Bronchial epithelial cell (primary cell): ENCODE measurements at regions not wholly inside any gene's neighbourhood (a gene's known extent, or its start where the extent isn't known, plus 50 kb on each side); places are given as distances from the start of the nearest gene placed in this dataset.

Source experiments
- DNase-seq: peaks from one replicate; pipeline ENCODE4 v3.0.0-alpha.2; 2010; ENCODE audit warnings: low read depth
- FAIRE-seq: peaks from 2 replicates; lab custom pipeline; 2011; peaks lifted over from hg19 to GRCh38; lab: Jason Lieb, UNC
- H3K27me3 ChIP-seq: 2 replicates; pipeline ENCODE4 v1.5.1; 2011; ENCODE audit warnings: low read length; ENCODE audit not compliant: control insufficient read depth, insufficient read depth
- H3K36me3 ChIP-seq: 2 replicates; pipeline ENCODE4 v1.5.1; 2011; ENCODE audit warnings: low read length; ENCODE audit not compliant: control insufficient read depth, insufficient read depth
- H3K4me3 ChIP-seq: 2 replicates; pipeline ENCODE4 v1.5.1; 2011; ENCODE audit warnings: mild to moderate bottlenecking, low read depth, low read length, control low read depth
- TF ChIP-seq, protein P1 (sequence below): IDR thresholded peaks from 2 replicates; pipeline ENCODE4 v1.5.1; 2011; ENCODE audit warnings: mild to moderate bottlenecking, moderate library complexity, low read length, control low read depth, inconsistent platforms; ENCODE audit not compliant: insufficient read depth, severe bottlenecking

DNA sequence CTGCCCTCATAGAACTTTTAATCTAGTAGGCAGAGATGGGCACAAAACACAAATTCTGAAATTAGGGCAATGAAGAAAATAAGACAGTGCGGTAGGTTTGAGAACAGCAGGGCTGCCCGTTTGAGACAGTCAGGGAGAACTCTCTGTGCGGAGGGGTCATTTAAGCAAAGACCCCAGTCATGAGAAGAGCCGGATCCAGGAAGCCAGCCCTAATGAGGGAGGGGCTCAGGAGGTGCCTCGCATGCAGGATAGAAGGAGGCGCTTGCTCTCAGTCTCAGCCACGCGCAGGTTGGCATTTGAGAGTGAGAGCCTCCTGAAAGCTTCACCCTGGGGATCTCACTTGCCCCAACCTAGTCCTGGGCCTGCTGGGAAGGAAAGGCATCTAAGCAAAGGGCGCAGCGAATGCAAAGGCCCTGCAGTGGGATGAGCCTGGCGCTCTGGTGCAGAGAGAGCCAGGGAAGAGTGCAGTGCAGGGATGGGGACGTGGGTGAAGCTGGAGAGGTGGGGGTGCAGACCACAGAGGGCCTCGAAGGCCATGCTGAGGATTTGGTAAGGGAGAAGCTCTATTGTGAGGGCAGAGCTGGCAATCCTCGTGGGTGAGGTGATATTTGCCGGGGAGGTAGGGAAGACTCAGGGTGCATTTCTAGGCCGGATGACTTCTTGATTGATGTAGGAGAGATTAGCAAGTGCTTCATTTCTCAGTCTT is 130.0 kb upstream of the PTPN1 start:
- Histone ChIP-seq H3K27me3 (no peaks in the 10 kb centered on the region), H3K4me3 (no peak overlapping the region), H3K36me3 (no peaks in the 10 kb centered on the region)
- TF ChIP-seq, protein P1, sequence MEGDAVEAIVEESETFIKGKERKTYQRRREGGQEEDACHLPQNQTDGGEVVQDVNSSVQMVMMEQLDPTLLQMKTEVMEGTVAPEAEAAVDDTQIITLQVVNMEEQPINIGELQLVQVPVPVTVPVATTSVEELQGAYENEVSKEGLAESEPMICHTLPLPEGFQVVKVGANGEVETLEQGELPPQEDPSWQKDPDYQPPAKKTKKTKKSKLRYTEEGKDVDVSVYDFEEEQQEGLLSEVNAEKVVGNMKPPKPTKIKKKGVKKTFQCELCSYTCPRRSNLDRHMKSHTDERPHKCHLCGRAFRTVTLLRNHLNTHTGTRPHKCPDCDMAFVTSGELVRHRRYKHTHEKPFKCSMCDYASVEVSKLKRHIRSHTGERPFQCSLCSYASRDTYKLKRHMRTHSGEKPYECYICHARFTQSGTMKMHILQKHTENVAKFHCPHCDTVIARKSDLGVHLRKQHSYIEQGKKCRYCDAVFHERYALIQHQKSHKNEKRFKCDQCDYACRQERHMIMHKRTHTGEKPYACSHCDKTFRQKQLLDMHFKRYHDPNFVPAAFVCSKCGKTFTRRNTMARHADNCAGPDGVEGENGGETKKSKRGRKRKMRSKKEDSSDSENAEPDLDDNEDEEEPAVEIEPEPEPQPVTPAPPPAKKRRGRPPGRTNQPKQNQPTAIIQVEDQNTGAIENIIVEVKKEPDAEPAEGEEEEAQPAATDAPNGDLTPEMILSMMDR = no peak
- FAIRE-seq (no peak), DNase-seq (no peak)

- no peak for FAIRE-seq
- Histone ChIP-seq H3K4me3 (no peak overlapping the region), H3K36me3 (no peaks in the 10 kb centered on the region), H3K27me3 (no peaks in the 10 kb centered on the region)
- TF ChIP-seq, protein P1 = peak; percentile 69
- peak; percentile 42 for DNase-seq
These were observed 129.5 kb upstream of the PTPN1 start for GRCh38 chr20:50380697-50381040.

DNA sequence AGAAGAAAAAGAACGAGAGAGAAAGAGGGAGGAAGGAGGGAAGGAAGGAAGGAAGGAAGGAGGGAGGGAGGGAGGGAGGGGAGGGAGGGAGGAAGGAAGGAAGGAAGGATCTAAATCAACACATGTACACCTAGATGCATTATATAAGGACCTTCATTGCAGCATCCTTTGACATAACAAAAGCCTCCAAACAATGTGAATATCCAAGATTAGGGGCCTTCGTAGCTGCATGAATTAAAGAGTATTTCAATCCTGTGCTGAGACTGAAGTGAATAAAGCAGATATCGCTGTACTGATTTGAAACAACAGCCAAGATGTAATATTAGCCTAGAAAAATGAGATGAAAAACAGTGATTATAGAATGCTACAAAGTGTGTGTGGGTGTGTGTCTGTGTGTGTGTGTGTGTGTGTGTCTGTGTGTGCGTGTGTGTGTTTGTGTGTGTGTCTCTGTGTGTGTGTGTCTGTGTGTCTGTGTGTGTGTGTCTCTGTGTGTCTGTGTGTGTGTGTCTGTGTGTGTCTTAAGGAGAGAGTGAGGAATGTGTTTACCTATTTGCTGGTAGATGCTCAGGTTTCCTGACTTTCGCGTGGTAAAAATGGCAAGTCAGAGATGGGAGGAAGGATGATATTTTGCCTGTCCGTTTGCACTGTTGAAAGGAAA is 129.0 kb upstream of the PTPN1 start:
- FAIRE-seq (no peak), DNase-seq (no peak)
- Histone ChIP-seq H3K36me3 (no peaks in the 10 kb centered on the region), H3K4me3 (no peak overlapping the region), H3K27me3 (no peaks in the 10 kb centered on the region)
- TF ChIP-seq, protein P1 = no peak

DNA sequence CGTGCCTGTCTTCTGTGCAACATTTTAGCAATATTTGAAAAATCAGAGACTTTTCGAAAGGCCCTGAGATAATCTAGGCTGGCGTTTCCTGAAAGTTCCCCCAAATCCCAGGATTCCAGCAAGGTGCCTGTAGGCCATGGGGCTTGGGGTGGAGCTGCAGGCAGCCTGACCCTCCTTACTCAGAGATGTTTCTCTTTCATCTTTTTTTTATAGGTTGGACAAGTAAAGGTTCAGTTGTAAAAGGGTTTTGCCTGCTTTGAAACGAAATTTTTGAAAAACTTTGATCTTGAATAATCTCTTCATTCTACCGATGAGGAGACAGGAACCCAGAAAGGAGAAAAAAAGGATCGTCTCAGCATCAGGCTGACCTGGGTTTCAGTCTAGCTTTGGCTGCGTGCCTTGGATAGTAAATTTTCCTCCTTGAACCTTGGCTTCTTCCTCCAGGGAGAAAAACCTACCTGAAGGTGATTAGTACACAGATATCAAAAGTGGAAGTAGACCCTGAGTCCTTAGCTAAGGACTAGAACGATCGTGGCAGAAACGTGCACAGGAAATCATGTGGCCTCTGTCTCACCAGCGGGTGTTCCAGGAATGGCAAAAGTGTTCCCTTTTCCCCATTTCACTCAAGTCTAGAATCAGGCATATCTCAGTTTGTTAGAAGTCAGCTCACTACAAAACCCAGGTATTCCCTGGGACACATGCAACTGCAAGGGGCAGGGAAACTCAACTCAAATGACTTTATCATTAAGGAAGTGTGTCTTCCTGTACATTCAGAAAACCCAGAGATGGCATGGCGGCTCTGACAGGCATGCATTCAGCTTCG is 128.2 kb upstream of the PTPN1 start:
- DNase-seq (no peak), FAIRE-seq (no peak)
- no peaks in the 10 kb centered on the region for H3K27me3 ChIP-seq
- TF ChIP-seq, protein P1 = no peak
- no peak overlapping the region for H3K4me3 ChIP-seq
- no peaks in the 10 kb centered on the region for H3K36me3 ChIP-seq

DNA sequence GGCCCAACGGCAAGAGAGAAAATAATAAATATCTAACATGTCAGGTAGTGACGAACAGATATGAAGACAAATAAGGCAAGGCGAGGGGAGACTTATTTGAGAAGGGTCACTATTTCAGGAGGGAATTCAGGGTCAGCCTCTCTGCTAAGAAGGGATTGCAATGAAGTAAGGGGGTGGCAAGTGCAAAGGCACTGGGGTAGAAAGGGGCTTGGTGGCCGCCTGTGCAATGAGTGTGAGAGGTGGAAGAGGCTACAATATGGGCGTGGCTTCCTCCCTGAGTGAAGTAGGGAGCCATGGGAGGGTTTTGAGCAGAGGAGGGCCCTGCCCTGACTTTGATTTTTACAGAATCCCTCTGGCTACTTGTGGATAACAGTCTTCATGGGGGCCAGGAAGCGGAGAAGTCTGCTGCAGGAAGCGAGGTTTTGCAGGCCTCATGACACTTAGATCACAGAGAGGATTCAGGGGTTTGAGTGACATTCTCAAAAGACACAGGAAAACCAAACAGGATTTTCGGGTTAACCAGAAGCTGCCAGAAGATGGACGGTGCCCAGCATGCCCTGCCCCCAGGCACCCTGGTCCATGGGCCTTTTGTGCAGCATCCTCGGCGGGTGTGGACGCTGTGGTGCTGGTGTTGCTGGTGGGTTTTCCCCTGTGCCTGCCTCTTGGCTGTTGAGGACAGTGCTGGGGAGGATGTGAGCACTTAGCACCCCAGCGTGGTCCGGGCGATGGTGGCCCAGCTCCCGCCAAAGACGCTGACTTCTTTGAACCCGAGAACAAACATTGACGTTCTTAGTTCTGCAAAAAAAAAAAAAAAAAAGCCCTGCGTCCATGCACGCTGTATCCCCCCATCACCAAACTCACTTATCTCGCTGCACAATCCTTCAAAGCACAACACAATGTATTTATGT is 124.2 kb upstream of the PTPN1 start:
- H3K36me3 ChIP-seq = no peaks in the 10 kb centered on the region
- no peaks in the 10 kb centered on the region for H3K27me3 ChIP-seq
- no peak overlapping the region for H3K4me3 ChIP-seq
- no peak for DNase-seq
- TF ChIP-seq, protein P1 = no peak
- no peak for FAIRE-seq
